ENCODE measurements at regions not wholly inside any gene's neighbourhood (a gene's known extent, or its start where the extent isn't known, plus 50 kb on each side); places are given as distances from the start of the nearest gene placed in this dataset.

DNA sequence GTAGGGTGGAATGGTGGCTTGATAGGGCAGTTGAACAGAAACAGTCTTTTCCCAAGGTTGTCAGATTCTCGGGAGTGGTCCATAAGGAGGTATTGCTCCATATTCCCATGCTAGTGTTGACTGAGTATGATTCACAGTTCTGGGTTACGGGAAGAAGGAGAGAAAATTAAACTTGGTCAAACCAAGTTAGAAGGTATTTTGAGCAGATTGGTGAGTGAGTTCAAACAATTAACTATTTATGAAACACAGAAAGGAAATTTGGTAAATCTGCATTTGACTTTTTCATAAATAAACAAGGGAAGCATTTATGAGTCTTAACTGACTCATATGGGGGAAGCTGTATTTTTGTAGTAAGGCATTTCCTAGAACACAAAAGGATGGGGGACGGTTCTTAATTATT, 2419.4 kb downstream of the PCDH9 start:
- Histone ChIP-seq H3K4me2 (ENCODE audit: low read length) (no peak overlapping the region), H3K79me2 (no peaks in the 10 kb centered on the region), H3K36me3 (ENCODE audit: control insufficient read depth, insufficient read depth, low read length) (no peaks in the 10 kb centered on the region), H3K9me3 (ENCODE audit: control insufficient read depth, low read length) (no peaks in the 10 kb centered on the region), H3K4me1 (no peaks in the 10 kb centered on the region), H2AFZ (no peak overlapping the region), H3K27ac (no peak overlapping the region), H3K4me3 (ENCODE audit: low read depth, low read length) (no peak overlapping the region), H3K9ac (no peak overlapping the region), H3K27me3 (ENCODE audit: control insufficient read depth, insufficient read depth, low read length) (no peaks in the 10 kb centered on the region)
- TF ChIP-seq, protein P1, sequence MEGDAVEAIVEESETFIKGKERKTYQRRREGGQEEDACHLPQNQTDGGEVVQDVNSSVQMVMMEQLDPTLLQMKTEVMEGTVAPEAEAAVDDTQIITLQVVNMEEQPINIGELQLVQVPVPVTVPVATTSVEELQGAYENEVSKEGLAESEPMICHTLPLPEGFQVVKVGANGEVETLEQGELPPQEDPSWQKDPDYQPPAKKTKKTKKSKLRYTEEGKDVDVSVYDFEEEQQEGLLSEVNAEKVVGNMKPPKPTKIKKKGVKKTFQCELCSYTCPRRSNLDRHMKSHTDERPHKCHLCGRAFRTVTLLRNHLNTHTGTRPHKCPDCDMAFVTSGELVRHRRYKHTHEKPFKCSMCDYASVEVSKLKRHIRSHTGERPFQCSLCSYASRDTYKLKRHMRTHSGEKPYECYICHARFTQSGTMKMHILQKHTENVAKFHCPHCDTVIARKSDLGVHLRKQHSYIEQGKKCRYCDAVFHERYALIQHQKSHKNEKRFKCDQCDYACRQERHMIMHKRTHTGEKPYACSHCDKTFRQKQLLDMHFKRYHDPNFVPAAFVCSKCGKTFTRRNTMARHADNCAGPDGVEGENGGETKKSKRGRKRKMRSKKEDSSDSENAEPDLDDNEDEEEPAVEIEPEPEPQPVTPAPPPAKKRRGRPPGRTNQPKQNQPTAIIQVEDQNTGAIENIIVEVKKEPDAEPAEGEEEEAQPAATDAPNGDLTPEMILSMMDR (IDR thresholded peaks at IDR 0.05), result no peak

DNA sequence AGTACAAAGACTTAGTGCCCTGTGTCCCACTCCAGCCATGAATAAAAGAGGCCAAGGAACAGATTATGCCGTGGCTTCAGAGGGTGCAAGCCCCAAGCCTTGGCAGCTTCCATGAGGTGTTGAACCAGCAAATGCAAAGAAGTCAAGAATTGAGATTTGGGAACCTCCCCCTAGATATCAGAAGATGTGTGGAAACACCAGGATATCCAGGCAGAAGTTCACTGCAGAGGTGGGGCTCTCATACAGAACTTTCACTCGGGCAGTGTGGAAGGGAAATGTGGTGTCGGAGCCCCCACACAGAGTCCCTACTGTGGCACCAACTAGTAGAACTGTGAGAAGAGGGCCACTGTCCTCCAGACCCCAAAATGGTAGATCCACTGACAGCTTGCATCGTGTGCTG, 2421.4 kb downstream of the PCDH9 start:
- Histone ChIP-seq H3K27me3 (ENCODE audit: control insufficient read depth, insufficient read depth, low read length) (no peaks in the 10 kb centered on the region), H3K9me3 (ENCODE audit: control insufficient read depth, low read length) (no peaks in the 10 kb centered on the region), H3K36me3 (ENCODE audit: control insufficient read depth, insufficient read depth, low read length) (no peaks in the 10 kb centered on the region), H2AFZ (no peak overlapping the region), H3K4me1 (no peaks in the 10 kb centered on the region), H3K4me3 (ENCODE audit: low read depth, low read length) (no peak overlapping the region), H3K4me2 (ENCODE audit: low read length) (no peak overlapping the region), H3K9ac (no peak overlapping the region), H3K79me2 (no peaks in the 10 kb centered on the region), H3K27ac (no peak overlapping the region)
- TF ChIP-seq, protein P1 (IDR thresholded peaks at IDR 0.05), result no peak

DNA sequence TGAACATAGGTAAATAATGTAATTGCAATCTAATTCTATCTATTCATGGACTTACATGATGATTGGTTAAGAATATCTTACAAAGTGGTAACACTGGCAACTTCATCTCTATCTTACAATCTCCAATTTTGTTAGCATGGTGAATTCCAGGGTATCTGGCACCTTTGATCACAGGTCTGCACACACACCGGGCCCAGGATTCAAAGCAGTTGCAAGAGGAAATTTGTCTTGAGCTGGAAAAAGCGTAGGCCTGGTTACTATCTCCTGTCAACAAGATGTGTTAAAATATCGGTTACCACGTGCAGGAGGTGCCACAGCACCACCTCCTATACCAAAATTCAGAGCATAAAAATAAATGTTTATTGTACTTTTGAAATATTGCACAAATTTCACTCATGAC, 2428.4 kb downstream of the PCDH9 start:
- H3K9me3 ChIP-seq (ENCODE audit: control insufficient read depth, low read length), result no peaks in the 10 kb centered on the region
- H3K4me3 ChIP-seq (ENCODE audit: low read depth, low read length), result no peak overlapping the region
- no peak overlapping the region for H3K4me2 ChIP-seq (ENCODE audit: low read length)
- H2AFZ ChIP-seq, result no peak overlapping the region
- H3K9ac ChIP-seq, result no peak overlapping the region
- H3K4me1 ChIP-seq, result no peaks in the 10 kb centered on the region
- no peaks in the 10 kb centered on the region for H3K36me3 ChIP-seq (ENCODE audit: control insufficient read depth, insufficient read depth, low read length)
- H3K27me3 ChIP-seq (ENCODE audit: control insufficient read depth, insufficient read depth, low read length), result no peaks in the 10 kb centered on the region
- H3K79me2 ChIP-seq, result no peaks in the 10 kb centered on the region
- TF ChIP-seq, protein P1 (IDR thresholded peaks at IDR 0.05), result no peak
- no peak overlapping the region for H3K27ac ChIP-seq

DNA sequence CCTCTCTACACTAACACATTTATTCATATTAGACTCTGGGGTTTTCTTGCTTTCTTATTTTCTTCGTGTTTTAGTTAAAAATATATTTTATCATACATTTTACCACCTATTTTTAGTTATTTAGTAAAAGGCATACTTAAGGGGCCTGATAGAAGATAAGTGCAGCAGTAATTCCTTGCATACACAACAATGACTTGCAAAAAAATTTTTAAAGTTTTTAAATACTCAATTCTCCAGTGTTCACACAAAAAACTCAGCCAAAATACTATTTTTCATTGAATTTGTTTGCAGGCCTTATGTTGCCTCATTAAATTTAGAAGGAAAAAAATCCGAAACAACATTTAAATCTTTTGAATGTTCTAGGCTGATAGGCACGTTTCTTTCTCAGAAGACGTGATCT, 2431.7 kb downstream of the PCDH9 start:
- TF ChIP-seq, protein P1 (IDR thresholded peaks at IDR 0.05), result no peak

DNA sequence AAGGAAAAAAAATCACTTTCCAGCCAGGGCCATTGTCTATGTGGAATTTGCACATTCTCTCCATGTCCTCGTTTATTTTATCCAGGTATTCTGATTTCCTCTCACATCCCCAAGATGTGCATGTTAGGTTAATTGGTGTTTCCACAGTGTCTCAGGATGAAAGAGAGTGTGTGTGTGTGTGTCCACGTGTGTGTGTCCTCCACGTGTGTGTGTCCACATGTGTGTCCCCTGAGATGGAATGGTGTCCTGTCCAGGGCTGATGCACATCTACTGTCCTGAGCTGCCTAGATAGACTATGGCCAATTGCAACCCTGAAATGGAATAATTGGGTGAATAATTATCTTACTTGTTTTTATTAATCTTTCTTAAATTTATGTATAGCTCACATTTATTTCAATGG, 2436.5 kb downstream of the PCDH9 start:
- Histone ChIP-seq H3K9me3 (ENCODE audit: control insufficient read depth, low read length) (no peaks in the 10 kb centered on the region), H3K4me3 (ENCODE audit: low read depth, low read length) (no peak overlapping the region), H3K4me1 (no peaks in the 10 kb centered on the region), H2AFZ (no peak overlapping the region), H3K27me3 (ENCODE audit: control insufficient read depth, insufficient read depth, low read length) (no peaks in the 10 kb centered on the region), H3K9ac (no peak overlapping the region), H3K79me2 (no peaks in the 10 kb centered on the region), H3K36me3 (ENCODE audit: control insufficient read depth, insufficient read depth, low read length) (no peaks in the 10 kb centered on the region), H3K4me2 (ENCODE audit: low read length) (no peak overlapping the region), H3K27ac (no peak overlapping the region)
- TF ChIP-seq, protein P1 (IDR thresholded peaks at IDR 0.05), result no peak

More for the DNA sequence above, 2431.7 kb downstream of the PCDH9 start:
- H3K27me3 ChIP-seq (ENCODE audit: control insufficient read depth, insufficient read depth, low read length), result no peaks in the 10 kb centered on the region
- H3K27ac ChIP-seq, result no peak overlapping the region
- H3K9ac ChIP-seq, result no peak overlapping the region
- H3K79me2 ChIP-seq, result no peaks in the 10 kb centered on the region
- H2AFZ ChIP-seq, result no peak overlapping the region
- no peaks in the 10 kb centered on the region for H3K36me3 ChIP-seq (ENCODE audit: control insufficient read depth, insufficient read depth, low read length)
- no peak overlapping the region for H3K4me3 ChIP-seq (ENCODE audit: low read depth, low read length)
- H3K4me1 ChIP-seq, result no peaks in the 10 kb centered on the region
- no peak overlapping the region for H3K4me2 ChIP-seq (ENCODE audit: low read length)
- no peaks in the 10 kb centered on the region for H3K9me3 ChIP-seq (ENCODE audit: control insufficient read depth, low read length)

All from parathyroid adenoma (tissue), 2 donors.